LNCaP clone FGC (cell line): ENCODE measurements at regions not wholly inside any gene's neighbourhood (a gene's known extent, or its start where the extent isn't known, plus 50 kb on each side); places are given as distances from the start of the nearest gene placed in this dataset.

ENCODE experiments used
- DNase-seq: peaks from one replicate; pipeline ENCODE4 v3.0.0-alpha.2; 2011; ENCODE audit warnings: low read depth
- H3K4me3 ChIP-seq: 2 replicates; pipeline ENCODE4 v1.5.1; 2011; ENCODE audit warnings: mild to moderate bottlenecking, low read depth, low read length, control low read depth
- TF ChIP-seq, protein P1 (sequence below): IDR thresholded peaks from 2 replicates; pipeline ENCODE4 v1.5.1; 2012; ENCODE audit warnings: mild to moderate bottlenecking; ENCODE audit not compliant: control insufficient read depth, insufficient read depth; ENCODE audit errors: extremely low read depth

DNA sequence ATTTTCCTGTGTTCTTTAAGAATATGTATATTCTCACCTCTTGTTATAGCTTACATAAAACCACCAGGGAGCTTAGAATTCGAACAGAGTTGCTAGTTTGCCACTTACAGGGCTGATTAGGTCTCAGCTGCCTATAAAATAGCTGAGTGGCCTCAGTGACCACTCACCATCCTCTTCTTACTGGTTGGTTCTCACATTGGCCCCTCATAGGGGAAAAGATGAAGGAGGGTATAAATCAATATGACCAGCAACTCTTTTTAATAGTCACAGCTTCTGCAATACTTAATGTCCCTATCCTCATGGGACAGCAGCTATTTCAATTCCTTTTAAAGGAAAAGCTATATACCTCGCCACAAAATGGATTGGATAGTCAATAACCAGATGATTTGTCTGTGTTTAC lies 199.4 kb upstream of the CDH20 start:
- no peak for DNase-seq
- TF ChIP-seq, protein P1, sequence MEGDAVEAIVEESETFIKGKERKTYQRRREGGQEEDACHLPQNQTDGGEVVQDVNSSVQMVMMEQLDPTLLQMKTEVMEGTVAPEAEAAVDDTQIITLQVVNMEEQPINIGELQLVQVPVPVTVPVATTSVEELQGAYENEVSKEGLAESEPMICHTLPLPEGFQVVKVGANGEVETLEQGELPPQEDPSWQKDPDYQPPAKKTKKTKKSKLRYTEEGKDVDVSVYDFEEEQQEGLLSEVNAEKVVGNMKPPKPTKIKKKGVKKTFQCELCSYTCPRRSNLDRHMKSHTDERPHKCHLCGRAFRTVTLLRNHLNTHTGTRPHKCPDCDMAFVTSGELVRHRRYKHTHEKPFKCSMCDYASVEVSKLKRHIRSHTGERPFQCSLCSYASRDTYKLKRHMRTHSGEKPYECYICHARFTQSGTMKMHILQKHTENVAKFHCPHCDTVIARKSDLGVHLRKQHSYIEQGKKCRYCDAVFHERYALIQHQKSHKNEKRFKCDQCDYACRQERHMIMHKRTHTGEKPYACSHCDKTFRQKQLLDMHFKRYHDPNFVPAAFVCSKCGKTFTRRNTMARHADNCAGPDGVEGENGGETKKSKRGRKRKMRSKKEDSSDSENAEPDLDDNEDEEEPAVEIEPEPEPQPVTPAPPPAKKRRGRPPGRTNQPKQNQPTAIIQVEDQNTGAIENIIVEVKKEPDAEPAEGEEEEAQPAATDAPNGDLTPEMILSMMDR, result no peak
- no peak overlapping the region for H3K4me3 ChIP-seq

DNA sequence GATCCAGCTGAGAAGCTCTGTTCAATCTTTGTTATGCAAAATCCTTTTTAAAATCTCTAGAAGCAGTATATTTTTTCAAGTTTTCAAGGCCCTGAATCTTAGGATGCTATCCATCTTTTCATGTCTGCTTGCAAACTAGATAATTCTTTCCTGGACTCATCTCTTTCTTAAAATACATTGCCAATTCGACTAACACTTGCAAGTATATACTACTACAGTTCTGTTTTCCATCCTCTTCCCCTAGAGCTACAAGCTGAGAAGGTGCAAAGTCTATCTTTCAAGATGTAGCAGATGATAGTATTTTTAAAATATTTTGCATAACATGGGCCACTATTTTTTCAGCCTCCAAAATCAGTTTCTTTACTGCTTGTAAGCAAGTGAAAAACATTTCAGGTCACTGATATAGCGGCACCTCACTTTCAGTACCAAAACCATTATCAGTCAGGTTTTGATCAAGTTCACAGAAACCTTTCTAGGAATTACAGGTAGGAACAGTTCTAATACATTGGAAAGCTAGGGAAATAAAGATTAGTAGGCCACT lies 196.4 kb upstream of the CDH20 start:
- DNase-seq, result no peak
- TF ChIP-seq, protein P1, result no peak
- no peak overlapping the region for H3K4me3 ChIP-seq

DNA sequence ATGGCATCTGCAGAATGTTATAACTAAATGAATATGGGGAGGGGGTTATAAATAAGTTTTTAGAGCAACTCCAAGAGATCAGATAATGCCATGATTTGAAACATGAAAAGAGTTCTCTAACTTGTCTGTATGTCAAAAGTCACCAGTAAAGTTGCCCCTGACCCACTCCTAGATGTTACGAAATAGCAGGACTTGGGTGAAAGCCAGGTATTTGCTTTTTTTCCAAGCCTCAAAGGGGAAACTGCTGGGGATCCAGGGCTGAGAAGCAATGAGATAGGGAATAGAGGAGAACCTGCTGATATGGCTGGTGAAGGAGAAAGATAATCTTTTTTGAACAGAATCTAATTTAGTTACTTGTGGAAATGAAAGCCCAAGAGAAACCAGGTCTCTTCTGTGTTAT lies 191.5 kb upstream of the CDH20 start:
- no peak overlapping the region for H3K4me3 ChIP-seq
- no peak for DNase-seq
- TF ChIP-seq, protein P1, result no peak

DNA sequence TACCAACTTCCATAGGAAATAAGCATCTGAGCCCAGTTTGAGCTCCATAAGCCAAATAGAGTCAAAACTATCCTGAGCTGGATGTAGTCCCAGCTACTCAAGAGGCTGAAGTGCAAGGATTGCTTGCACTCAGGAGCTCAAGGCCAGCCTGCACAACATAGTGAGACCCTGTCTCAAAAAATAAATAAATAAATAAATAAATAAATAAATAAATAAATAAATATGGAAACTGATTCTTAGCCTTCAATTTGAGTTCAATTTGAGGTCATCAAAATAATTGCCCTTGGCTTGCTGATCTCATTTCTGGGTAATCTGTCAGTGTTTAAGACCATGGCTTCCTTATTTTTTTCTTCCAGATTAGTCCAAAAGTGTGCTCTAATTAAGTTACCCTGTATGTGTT lies 184.9 kb upstream of the CDH20 start:
- DNase-seq, result no peak
- H3K4me3 ChIP-seq, result no peak overlapping the region

DNA sequence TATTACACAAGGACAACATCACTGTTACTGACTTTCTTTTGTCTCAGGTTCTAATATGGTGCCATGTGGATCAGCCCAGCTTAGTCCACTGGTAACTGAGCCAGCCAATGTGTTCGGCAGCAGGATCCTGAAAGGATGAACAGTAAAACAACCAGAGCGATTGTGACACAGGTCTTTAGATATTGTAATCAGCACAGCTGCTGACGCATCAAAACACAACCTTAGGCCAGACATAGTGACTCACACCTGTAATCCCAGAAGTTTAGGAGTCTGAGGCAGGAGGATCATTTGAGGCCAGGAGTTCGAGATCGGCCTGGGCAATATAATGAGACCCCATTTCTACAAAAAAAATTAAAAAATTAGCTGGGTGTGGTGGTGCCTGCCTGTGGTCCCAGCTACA lies 183.4 kb upstream of the CDH20 start:
- DNase-seq, result no peak
- no peak overlapping the region for H3K4me3 ChIP-seq
- TF ChIP-seq, protein P1, result no peak

More for the DNA sequence above, 184.9 kb upstream of the CDH20 start:
- TF ChIP-seq, protein P1, result no peak

DNA sequence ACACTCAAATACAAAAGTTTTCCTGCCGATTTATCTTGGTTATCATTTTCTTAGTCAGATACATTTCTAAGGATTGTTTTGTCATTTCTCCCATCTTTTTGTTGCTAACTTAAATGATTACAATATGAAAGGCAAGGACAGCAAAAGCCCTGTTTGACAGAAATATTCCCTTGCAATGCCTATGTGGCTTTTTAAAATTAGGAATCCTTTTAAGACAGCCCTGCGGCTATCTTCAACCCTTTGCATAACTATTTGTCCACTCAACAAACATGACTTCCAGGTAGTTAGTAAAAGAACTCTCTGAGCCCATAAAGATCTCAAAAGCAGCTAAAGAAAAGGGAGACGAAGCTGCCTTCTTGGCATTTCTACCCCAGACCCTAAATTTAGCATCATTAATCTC lies 179.7 kb upstream of the CDH20 start:
- TF ChIP-seq, protein P1, result no peak
- DNase-seq, result no peak
- no peak overlapping the region for H3K4me3 ChIP-seq

DNA sequence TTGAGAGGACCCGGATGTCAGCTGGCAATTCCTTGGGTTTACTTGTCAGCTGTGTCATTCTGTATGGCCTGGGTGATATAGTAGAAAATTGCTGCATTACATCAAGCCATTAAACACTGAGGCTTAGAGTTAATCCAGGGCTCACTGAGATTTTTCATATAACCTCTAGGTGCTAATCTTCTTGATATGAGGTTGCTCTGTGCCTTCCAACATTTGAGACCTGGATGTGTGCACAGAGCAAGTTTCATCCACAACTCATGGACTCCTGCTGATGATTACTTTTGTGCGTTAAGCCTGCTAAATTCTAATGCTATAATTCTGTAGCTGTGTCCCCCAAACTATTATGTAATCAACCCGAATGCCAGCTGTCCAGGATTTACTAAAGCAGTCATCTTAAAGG lies 178.4 kb upstream of the CDH20 start:
- H3K4me3 ChIP-seq, result no peak overlapping the region
- TF ChIP-seq, protein P1, result no peak

More for the DNA sequence above, 178.4 kb upstream of the CDH20 start:
- DNase-seq, result no peak
